CD4-positive, CD25-positive, alpha-beta regulatory T cell (primary cell): ENCODE measurements at regions not wholly inside any gene's neighbourhood (a gene's known extent, or its start where the extent isn't known, plus 50 kb on each side); places are given as distances from the start of the nearest gene placed in this dataset.

Experiments
- ATAC-seq, 2 donors: fragments of 150-1000 bp; cut with Tn5 transposase; one replicate each; pipeline ENCODE4 v1.10.0; 2021; ENCODE audit warnings: low read depth in 2 of 2, moderate number of reproducible peaks in 2 of 2, moderate library complexity in 1 of 2
- DNase-seq, 3 donors: peaks; one replicate each; pipeline versions ENCODE4 v3.0.0 to v3.0.0-alpha.2; 2012 to 2022; ENCODE audit warnings: mixed read lengths in 1 of 3
- H3K27ac ChIP-seq: one replicate; pipeline ENCODE4 v1.7.0; 2013; ENCODE audit warnings: mild to moderate bottlenecking, low read length; ENCODE audit not compliant: insufficient read depth, poor library complexity, severe bottlenecking
- H3K27me3 ChIP-seq: one replicate; pipeline ENCODE4 v1.7.0; 2013; ENCODE audit warnings: low read length; ENCODE audit not compliant: control insufficient read depth, insufficient read depth
- H3K36me3 ChIP-seq: one replicate; pipeline ENCODE4 v1.7.0; 2013; ENCODE audit warnings: mild to moderate bottlenecking, low read length, moderate library complexity; ENCODE audit not compliant: control insufficient read depth, insufficient read depth
- H3K4me1 ChIP-seq: 2 replicates; pipeline ENCODE4 v1.7.0; 2013; ENCODE audit warnings: mild to moderate bottlenecking, low read length; ENCODE audit not compliant: insufficient read depth, control insufficient read depth, poor library complexity, severe bottlenecking
- H3K4me3 ChIP-seq: one replicate; pipeline ENCODE4 v1.7.0; 2013; ENCODE audit warnings: low read depth, mild to moderate bottlenecking, low read length, moderate library complexity
- H3K9me3 ChIP-seq, 2 experiments: 1 replicate in 1 of 2; 2 replicates in 1 of 2; pipeline ENCODE4 v1.7.0; 2013; ENCODE audit warnings: low read length in 2 of 2, mild to moderate bottlenecking in 1 of 2, moderate library complexity in 1 of 2; ENCODE audit not compliant: control insufficient read depth in 2 of 2
- H3K27ac Mint-ChIP-seq, 3 donors: one replicate each; pipeline ENCODE4 v1.8.0; 2020 to 2022; ENCODE audit warnings: mild to moderate bottlenecking in 3 of 3, mixed read lengths in 3 of 3, moderate library complexity in 2 of 3
- H3K27me3 Mint-ChIP-seq: one replicate; pipeline ENCODE4 v1.8.0; 2022; ENCODE audit warnings: mild to moderate bottlenecking, mixed read lengths
- H3K36me3 Mint-ChIP-seq: one replicate; pipeline ENCODE4 v1.8.0; 2020; ENCODE audit warnings: mixed read lengths
- H3K4me1 Mint-ChIP-seq, 4 donors: one replicate each; pipeline ENCODE4 v1.8.0; 2020 to 2022; ENCODE audit warnings: mixed read lengths in 4 of 4, mild to moderate bottlenecking in 1 of 4
- H3K4me3 Mint-ChIP-seq, 4 donors: one replicate each; pipeline ENCODE4 v1.8.0; 2020 to 2022; ENCODE audit warnings: mild to moderate bottlenecking in 4 of 4, mixed read lengths in 4 of 4, moderate library complexity in 3 of 4
- H3K9me3 Mint-ChIP-seq, 7 donors: one replicate each; pipeline ENCODE4 v1.8.0; 2020 to 2022; ENCODE audit warnings: mixed read lengths in 7 of 7, mild to moderate bottlenecking in 3 of 7, moderate library complexity in 2 of 7

DNA sequence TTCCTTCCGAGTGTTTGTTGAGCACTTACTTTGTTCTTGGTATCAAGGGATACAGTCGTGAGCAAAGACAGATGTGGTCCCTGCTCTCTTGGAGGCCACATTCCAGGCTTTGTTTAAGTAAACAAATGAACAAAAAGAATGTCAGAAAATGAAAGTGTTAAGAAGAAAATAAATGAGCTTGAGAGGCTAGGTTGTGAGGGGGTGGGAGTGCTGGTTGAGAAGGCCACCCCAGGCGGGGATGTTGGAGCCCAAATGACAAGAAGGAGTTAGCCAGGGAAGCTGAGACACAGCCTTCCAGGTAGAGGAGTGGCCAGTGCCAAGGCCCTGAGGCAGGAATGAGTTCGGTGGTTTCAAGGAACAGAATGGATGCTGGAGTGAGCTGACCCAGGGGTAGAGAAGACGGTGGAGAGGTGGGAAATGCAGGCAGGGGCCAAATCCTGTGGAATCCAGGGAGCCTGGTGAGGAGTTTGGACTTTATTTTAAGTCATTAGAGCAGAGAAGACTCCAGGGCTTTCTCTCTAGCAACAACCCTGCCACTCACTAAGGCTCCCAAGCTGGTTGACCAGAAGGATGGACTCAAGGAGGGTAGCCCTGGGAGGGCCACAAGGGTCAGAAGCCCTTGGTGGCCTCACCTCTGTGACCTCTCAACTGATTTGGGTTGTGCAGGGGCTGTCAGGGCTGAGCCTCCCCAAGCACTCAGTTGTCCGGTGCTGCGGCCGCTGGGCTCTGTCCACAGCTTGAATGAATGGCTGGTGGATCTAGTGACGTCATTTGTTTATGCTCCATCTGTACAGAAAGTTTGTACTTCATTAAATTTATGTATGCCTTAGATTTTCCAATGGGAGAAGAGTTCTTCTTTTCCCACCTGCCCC, 66.0 kb upstream of the STX16 start:
- Mint-ChIP-seq H3K4me3 (no peak overlapping the region), H3K27ac (no peak overlapping the region)
- no peaks in the 10 kb centered on the region for H3K27me3 ChIP-seq

DNA sequence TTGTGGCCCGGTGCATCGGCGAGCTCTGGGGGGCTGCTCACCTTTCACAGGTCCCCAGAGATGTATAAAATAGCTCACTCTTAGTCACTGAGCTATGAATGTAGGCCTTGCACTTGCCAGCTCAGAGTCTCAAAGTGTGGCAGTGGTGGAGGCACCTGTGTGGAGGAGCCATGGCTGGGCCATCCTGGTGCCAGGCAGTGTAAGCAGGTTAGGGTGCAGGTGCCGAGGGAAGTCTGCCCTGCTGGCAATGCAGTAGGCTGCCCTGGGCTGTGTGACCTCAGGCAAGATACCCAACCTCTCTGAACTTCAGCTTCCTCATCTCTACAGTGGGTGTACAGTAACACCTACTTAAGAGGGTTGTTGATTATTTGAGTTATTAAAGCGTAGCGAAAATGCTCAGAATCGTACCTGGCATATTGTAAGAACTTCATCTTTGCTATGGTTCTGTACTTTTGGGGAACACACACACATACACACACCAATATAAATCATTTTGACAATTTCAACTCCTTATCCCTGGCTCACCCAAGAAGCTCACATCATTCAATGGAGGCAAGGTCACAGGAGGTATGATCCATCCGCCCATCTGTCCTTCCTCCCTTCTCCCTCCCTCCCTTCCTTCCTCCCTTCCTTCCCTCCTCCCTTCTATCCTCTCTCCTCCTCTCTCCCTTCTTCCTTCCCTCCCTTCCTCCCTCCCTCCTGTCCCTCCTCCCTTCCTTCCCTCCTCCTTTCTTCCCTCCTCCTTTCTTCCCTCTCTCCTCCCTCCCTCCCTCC, 66.8 kb upstream of the STX16 start:
- DNase-seq: no peak
- no peaks in the 10 kb centered on the region for H3K9me3 ChIP-seq
- H3K27ac Mint-ChIP-seq: no peak overlapping the region
- H3K4me3 Mint-ChIP-seq: no peak overlapping the region
- H3K4me3 ChIP-seq: no peak overlapping the region
- peaks cover 15% of the 10 kb centered on the region for H3K27me3 Mint-ChIP-seq
- H3K4me1 Mint-ChIP-seq: no peaks in the 10 kb centered on the region
- H3K27ac ChIP-seq: no peak overlapping the region
- no peaks in the 10 kb centered on the region for H3K4me1 ChIP-seq
- H3K9me3 Mint-ChIP-seq: peaks cover 0 to 13% (median 2%) of the 10 kb centered on the region in 7 donors
- no peaks in the 10 kb centered on the region for H3K36me3 Mint-ChIP-seq
- no peaks in the 10 kb centered on the region for H3K27me3 ChIP-seq
- no peak for ATAC-seq
- no peaks in the 10 kb centered on the region for H3K36me3 ChIP-seq

More for the DNA sequence above, 66.0 kb upstream of the STX16 start:
- DNase-seq (no peak), ATAC-seq (no peak)
- no peaks in the 10 kb centered on the region for H3K4me1 ChIP-seq
- no peak overlapping the region for H3K27ac ChIP-seq
- no peaks in the 10 kb centered on the region for H3K36me3 Mint-ChIP-seq
- H3K27me3 Mint-ChIP-seq: peaks cover 15% of the 10 kb centered on the region
- H3K4me1 Mint-ChIP-seq: no peaks in the 10 kb centered on the region
- H3K9me3 Mint-ChIP-seq: peaks cover 0 to 13% (median 2%) of the 10 kb centered on the region in 7 donors
- no peaks in the 10 kb centered on the region for H3K36me3 ChIP-seq
- no peak overlapping the region for H3K4me3 ChIP-seq
- no peaks in the 10 kb centered on the region for H3K9me3 ChIP-seq

DNA sequence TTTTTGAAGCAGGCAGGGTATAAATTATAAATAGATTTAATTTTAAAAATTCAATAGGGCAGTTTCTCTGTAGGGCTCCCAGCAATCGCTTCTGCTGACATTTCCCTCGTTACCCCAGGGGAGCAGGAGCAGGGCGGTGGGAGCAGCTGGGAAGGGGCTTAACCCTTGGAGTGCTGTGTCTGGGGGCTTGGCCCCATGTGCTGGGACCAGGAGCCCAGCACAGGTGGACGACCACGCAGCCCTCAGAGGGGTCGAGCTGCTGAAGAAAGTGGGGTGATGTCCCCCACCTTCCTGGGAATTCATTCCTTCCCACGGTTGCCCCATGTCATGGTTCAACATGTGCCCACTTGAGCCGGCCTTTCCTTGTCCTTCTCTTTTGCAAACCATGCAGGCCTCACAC, 67.5 kb upstream of the STX16 start:
- Mint-ChIP-seq H3K27me3 (peaks cover 15% of the 10 kb centered on the region), H3K4me1 (no peaks in the 10 kb centered on the region), H3K4me3 (no peak overlapping the region), H3K27ac (no peak overlapping the region), H3K9me3 (peaks cover 0 to 13% (median 2%) of the 10 kb centered on the region in 7 donors), H3K36me3 (no peaks in the 10 kb centered on the region)
- DNase-seq (no peak), ATAC-seq (no peak)
- H3K9me3 ChIP-seq: no peaks in the 10 kb centered on the region
- no peak overlapping the region for H3K27ac ChIP-seq
- no peaks in the 10 kb centered on the region for H3K36me3 ChIP-seq
- H3K27me3 ChIP-seq: no peaks in the 10 kb centered on the region
- no peak overlapping the region for H3K4me3 ChIP-seq
- no peaks in the 10 kb centered on the region for H3K4me1 ChIP-seq

DNA sequence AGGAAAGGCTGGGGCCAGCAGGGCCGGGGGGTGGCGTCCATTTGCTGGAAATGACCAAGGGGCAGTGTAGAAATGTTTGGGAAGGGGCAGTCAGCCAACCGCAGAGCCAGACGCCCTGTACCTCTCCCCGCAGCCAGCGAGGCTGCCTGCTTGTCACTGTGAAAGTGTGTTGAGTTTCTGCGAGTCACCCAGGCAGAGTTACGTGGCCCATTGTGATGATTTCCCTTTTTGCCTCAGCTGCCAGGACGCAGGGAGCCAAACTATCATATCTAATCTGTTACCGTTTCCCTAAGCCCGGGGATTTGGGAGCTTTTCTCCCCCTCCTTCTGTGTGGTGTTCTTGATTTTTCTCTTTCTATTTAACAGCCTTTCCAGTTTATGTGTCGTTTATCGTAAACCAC, 67.9 kb upstream of the STX16 start:
- no peaks in the 10 kb centered on the region for H3K9me3 ChIP-seq
- H3K27me3 ChIP-seq: no peaks in the 10 kb centered on the region
- ATAC-seq (no peak), DNase-seq (no peak)
- H3K36me3 ChIP-seq: no peaks in the 10 kb centered on the region
- no peaks in the 10 kb centered on the region for H3K4me1 ChIP-seq
- H3K36me3 Mint-ChIP-seq: no peaks in the 10 kb centered on the region
- peaks cover 15% of the 10 kb centered on the region for H3K27me3 Mint-ChIP-seq
- no peaks in the 10 kb centered on the region for H3K4me1 Mint-ChIP-seq
- H3K4me3 Mint-ChIP-seq: no peak overlapping the region
- H3K27ac ChIP-seq: no peak overlapping the region
- H3K27ac Mint-ChIP-seq: peak overlapping the region in 1 of 3 donors; percentile 96
- H3K4me3 ChIP-seq: no peak overlapping the region
- H3K9me3 Mint-ChIP-seq: peaks cover 0 to 13% (median 2%) of the 10 kb centered on the region in 7 donors

DNA sequence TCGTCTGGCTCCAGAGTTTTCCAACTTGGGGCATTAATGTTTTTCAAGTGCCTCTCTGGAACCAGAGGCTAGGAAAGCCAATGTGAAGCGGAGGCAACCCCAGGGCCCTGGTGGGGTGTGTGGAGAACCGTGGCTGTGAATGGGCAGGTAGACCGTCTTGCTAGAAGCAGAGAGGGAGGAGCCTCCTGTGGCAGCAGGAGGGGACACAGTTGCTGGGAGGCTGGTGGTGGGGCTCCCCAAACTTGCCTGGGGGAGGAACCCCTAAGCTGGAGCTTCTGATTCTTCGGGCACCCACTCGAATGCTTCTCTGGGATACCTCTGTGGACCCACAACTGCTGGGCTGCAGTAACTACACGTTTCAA, 65.3 kb upstream of the APCDD1L start:
- Mint-ChIP-seq H3K36me3 (no peaks in the 10 kb centered on the region), H3K27ac (no peak overlapping the region), H3K9me3 (peaks cover 0 to 15% (median 2%) of the 10 kb centered on the region in 7 donors), H3K4me1 (no peaks in the 10 kb centered on the region), H3K27me3 (peaks cover 5% of the 10 kb centered on the region), H3K4me3 (no peak overlapping the region)
- H3K9me3 ChIP-seq: no peaks in the 10 kb centered on the region
- H3K27me3 ChIP-seq: no peaks in the 10 kb centered on the region
- no peaks in the 10 kb centered on the region for H3K4me1 ChIP-seq
- no peak for ATAC-seq
- H3K27ac ChIP-seq: no peak overlapping the region
- H3K4me3 ChIP-seq: no peak overlapping the region
- no peaks in the 10 kb centered on the region for H3K36me3 ChIP-seq
- no peak for DNase-seq

DNA sequence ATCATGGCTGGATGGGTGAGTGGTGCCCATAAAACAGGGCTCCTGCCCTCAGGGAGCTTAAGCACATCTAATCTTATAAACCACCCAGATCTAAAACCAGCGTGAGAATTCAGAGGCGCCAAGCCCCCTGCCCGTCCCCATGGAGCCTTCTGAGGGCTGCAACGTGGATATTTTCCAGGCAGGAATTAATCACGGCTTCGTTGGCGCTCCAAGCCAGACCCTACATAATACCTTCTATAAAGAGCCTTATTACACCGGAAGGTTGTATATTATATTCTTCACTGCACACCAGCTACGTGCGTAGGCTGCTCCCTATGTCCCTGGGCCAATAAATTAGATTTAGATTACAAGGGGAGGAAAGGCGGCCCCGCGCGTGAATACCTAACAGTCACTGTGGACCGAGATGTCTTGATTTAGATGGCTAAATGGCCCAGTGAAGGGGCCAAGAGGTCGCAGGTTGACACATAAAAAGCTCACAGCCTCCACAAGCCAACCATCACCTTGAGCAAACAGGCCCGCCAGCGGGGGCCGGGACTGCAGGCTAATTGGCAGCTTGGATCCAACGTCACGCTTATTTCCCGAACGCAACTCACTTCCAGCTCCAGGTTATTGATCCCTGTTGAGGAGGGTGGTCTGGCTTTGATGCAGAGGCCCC, 64.7 kb upstream of the APCDD1L start:
- Mint-ChIP-seq H3K27me3 (peaks cover 7% of the 10 kb centered on the region), H3K27ac (no peak overlapping the region), H3K9me3 (peaks cover 0 to 15% (median 2%) of the 10 kb centered on the region in 7 donors), H3K4me3 (no peak overlapping the region), H3K36me3 (no peaks in the 10 kb centered on the region), H3K4me1 (no peaks in the 10 kb centered on the region)
- ATAC-seq (no peak), DNase-seq (no peak)
- H3K27me3 ChIP-seq: no peaks in the 10 kb centered on the region
- H3K36me3 ChIP-seq: no peaks in the 10 kb centered on the region
- no peak overlapping the region for H3K4me3 ChIP-seq
- H3K9me3 ChIP-seq: no peaks in the 10 kb centered on the region
- H3K27ac ChIP-seq: no peak overlapping the region
- H3K4me1 ChIP-seq: no peaks in the 10 kb centered on the region

DNA sequence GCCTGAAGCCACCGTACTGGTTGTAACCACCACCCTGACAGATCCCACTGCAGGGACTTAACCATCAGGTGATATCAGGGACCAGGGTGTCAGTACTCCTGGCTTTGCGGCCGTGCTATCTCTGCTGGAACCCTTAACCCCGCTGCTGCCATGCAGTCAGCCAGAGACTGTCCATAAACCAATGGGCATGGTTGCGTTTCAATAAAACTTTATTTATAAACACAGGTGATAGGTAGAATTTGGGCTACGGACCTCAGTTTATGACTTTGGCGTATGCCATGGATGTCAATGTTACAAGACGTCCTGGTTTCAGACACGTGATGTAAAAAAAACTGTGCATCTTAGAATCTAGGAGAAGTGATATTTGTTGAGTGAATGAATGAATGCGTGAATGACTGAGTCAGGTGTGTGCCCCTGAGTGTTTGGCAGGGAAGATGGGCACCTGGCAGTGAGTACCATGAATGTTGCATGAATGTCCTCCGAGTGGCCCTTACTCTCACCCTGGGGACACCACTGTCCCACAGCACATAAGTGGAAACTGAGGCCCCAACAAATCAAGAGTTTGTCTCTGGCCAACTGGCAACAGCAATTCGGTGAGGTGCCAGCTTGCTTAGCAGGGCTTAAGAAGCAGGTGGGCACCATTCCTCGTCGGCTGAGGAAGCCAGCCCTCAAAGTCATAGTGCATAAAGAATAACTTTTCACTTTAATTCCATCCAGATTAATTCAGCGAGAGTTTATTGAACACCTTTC, 64.0 kb upstream of the APCDD1L start:
- Histone ChIP-seq H3K4me1 (no peaks in the 10 kb centered on the region), H3K27me3 (no peaks in the 10 kb centered on the region), H3K4me3 (no peak overlapping the region), H3K36me3 (no peaks in the 10 kb centered on the region), H3K27ac (no peak overlapping the region), H3K9me3 (no peaks in the 10 kb centered on the region)
- Mint-ChIP-seq H3K4me3 (no peak overlapping the region), H3K4me1 (no peaks in the 10 kb centered on the region), H3K27ac (no peak overlapping the region), H3K27me3 (peaks cover 13% of the 10 kb centered on the region), H3K9me3 (peaks cover 0 to 15% (median 2%) of the 10 kb centered on the region in 7 donors), H3K36me3 (no peaks in the 10 kb centered on the region)
- DNase-seq: no peak
- ATAC-seq: no peak
